Skeletal muscle tissue (tissue), 3 donors: ENCODE measurements at regions not wholly inside any gene's neighbourhood (a gene's known extent, or its start where the extent isn't known, plus 50 kb on each side); places are given as distances from the start of the nearest gene placed in this dataset.

ENCODE experiments used
- H3K27ac ChIP-seq: one replicate; pipeline ENCODE4 v1.7.0; 2013; ENCODE audit warnings: mild to moderate bottlenecking, low read depth, low read length, inconsistent platforms
- H3K27me3 ChIP-seq, 3 donors: one replicate each; pipeline ENCODE4 v1.7.0; 2013; ENCODE audit warnings: low read length in 3 of 3; ENCODE audit not compliant: control insufficient read depth in 3 of 3, insufficient read depth in 3 of 3
- H3K36me3 ChIP-seq, 3 donors: one replicate each; pipeline ENCODE4 v1.7.0; 2013; ENCODE audit warnings: low read length in 3 of 3; ENCODE audit not compliant: control insufficient read depth in 3 of 3, insufficient read depth in 3 of 3
- H3K4me1 ChIP-seq, 3 donors: one replicate each; pipeline ENCODE4 v1.7.0; 2013; ENCODE audit warnings: low read length in 3 of 3, mild to moderate bottlenecking in 3 of 3; ENCODE audit not compliant: control insufficient read depth in 3 of 3, insufficient read depth in 3 of 3
- H3K4me3 ChIP-seq, 3 donors: one replicate each; pipeline ENCODE4 v1.7.0; 2013; ENCODE audit warnings: low read length in 3 of 3
- H3K9ac ChIP-seq, 3 donors: one replicate each; pipeline ENCODE4 v1.7.0; 2013; ENCODE audit warnings: low read length in 3 of 3, mild to moderate bottlenecking in 3 of 3, moderate library complexity in 2 of 3, low read depth in 1 of 3
- H3K9me3 ChIP-seq, 3 donors: one replicate each; pipeline ENCODE4 v1.7.0; 2013; ENCODE audit warnings: low read length in 3 of 3; ENCODE audit not compliant: control insufficient read depth in 3 of 3
- donor health status: Osteomylitis.

DNA sequence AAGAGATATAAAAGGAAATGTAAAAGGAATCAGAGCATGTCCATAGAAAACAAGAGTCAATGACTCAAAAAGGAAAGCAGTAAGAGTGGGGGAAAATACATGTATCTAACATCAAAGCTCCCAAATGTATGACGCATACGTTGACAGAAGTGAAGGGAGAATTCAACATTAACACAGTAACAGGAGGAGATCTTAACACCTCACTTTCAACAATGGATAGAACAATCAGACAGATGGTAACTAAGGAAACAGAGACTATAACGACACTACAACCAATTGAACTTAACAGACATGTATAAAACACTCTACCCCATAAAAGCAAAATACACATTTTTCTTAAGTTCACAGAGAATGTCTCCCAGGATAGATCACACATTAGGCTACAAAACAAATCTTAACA lies 774.8 kb upstream of the ARGLU1 start:
- Histone ChIP-seq H3K4me1 (no peaks in the 10 kb centered on the region), H3K9me3 (no peaks in the 10 kb centered on the region), H3K9ac (no peak overlapping the region), H3K27me3 (no peaks in the 10 kb centered on the region), H3K27ac (no peak overlapping the region), H3K36me3 (no peaks in the 10 kb centered on the region), H3K4me3 (no peak overlapping the region)

DNA sequence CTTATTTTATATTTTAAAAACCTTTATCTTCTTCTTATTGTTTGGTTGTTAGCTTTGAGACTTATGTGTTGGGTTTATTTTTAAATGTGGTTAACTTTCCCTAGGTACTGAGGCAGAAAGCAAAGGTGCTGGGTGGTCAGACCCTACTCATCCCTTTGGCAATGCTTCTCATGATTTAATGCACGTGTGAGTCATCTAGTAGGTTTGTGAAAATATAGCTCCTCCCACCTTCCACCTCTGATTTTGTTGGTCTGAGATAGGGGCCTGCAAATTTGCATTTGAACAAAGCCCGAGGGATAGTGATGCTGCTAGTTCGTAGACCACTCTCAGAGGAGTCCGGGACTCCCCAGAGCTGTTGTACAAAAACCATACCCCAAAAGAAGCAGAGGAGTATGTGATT lies 771.3 kb upstream of the ARGLU1 start:
- Histone ChIP-seq H3K4me1 (no peaks in the 10 kb centered on the region), H3K4me3 (no peak overlapping the region), H3K36me3 (no peaks in the 10 kb centered on the region), H3K27me3 (no peaks in the 10 kb centered on the region), H3K9me3 (no peaks in the 10 kb centered on the region), H3K27ac (no peak overlapping the region), H3K9ac (no peak overlapping the region)

DNA sequence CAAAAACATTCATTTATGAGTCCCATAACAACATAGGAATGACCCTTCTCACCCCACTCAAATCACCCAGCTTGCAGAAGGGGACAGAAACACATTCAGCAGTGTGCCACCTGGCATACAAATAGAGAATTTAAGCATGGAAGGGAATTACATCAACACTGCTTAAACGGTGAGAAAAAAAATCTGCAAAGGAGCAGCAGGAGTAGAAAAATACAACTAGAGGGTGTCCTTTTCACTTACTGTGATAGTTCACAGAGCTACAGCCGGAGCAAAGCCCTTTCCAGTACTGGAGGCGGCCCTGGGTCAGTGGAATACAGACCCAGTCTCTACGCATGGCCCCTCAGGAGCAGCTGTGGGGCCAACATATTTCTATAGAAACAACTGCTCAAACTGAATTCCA lies 764.3 kb upstream of the ARGLU1 start:
- Histone ChIP-seq H3K27me3 (no peaks in the 10 kb centered on the region), H3K9me3 (no peaks in the 10 kb centered on the region), H3K9ac (no peak overlapping the region), H3K4me3 (no peak overlapping the region), H3K27ac (no peak overlapping the region), H3K4me1 (no peaks in the 10 kb centered on the region), H3K36me3 (no peaks in the 10 kb centered on the region)

DNA sequence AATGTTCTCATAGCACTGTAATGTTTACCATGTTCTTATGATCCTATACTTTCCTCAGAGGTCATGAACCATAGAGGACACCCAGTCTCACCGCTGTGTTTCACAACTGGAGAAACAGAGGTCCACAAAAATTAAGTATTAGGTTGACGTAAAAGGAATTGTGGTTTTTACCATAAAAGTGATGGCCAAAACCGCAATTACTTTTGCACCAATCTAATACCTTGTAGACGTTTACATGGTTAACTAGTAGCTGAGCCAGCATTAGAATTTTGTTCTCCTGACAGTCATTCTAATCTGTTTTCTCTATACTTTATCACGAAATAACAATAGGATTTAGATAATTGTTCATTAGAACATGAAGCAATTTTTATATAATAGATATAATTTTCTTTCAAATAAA lies 763.4 kb upstream of the ARGLU1 start:
- no peaks in the 10 kb centered on the region for H3K4me1 ChIP-seq
- no peaks in the 10 kb centered on the region for H3K27me3 ChIP-seq
- H3K4me3 ChIP-seq: no peak overlapping the region
- H3K36me3 ChIP-seq: no peaks in the 10 kb centered on the region
- no peak overlapping the region for H3K27ac ChIP-seq
- H3K9me3 ChIP-seq: no peaks in the 10 kb centered on the region
- H3K9ac ChIP-seq: no peak overlapping the region

DNA sequence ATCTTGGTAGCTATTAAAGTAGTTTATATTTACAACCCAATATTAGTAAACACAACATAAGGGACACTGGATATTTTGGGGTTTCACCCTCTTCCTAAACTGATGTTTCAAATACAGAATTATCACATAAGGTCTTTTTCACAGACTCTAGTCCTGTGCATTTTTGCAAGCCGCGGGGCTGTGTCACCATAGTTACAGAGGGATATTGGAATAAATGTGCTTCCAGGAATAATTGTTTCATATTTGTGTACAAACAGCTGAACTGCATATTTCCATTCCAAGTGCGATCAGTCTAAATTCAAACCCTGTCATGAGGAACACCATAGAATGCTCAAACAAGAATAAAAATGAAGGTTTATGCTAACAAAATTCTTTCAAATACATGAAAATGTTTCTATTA lies 762.5 kb upstream of the ARGLU1 start:
- no peak overlapping the region for H3K4me3 ChIP-seq
- no peaks in the 10 kb centered on the region for H3K27me3 ChIP-seq
- no peaks in the 10 kb centered on the region for H3K9me3 ChIP-seq
- no peaks in the 10 kb centered on the region for H3K4me1 ChIP-seq
- H3K9ac ChIP-seq: no peak overlapping the region
- H3K27ac ChIP-seq: no peak overlapping the region
- H3K36me3 ChIP-seq: no peaks in the 10 kb centered on the region

DNA sequence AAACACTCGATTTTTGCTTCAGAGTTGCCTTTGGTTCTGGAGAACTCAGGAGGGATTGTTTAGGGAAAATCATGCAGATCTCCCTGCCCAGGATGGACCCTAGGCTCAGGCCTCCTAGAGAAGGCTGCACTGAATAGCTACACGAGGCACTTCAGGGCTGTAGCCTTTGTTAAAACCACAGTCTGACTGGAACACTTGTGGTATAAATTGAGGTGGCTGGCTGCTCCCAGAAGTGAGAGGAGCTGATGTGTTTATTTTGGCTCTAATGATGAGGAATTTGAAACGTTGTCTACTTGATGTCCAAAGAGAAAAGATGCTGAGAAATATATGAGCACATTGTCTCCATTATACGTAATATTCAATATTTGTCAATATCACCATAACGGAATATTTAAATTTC lies 762.1 kb upstream of the ARGLU1 start:
- Histone ChIP-seq H3K9ac (no peak overlapping the region), H3K9me3 (no peaks in the 10 kb centered on the region), H3K36me3 (no peaks in the 10 kb centered on the region), H3K27ac (no peak overlapping the region), H3K4me3 (no peak overlapping the region), H3K27me3 (no peaks in the 10 kb centered on the region), H3K4me1 (no peaks in the 10 kb centered on the region)

DNA sequence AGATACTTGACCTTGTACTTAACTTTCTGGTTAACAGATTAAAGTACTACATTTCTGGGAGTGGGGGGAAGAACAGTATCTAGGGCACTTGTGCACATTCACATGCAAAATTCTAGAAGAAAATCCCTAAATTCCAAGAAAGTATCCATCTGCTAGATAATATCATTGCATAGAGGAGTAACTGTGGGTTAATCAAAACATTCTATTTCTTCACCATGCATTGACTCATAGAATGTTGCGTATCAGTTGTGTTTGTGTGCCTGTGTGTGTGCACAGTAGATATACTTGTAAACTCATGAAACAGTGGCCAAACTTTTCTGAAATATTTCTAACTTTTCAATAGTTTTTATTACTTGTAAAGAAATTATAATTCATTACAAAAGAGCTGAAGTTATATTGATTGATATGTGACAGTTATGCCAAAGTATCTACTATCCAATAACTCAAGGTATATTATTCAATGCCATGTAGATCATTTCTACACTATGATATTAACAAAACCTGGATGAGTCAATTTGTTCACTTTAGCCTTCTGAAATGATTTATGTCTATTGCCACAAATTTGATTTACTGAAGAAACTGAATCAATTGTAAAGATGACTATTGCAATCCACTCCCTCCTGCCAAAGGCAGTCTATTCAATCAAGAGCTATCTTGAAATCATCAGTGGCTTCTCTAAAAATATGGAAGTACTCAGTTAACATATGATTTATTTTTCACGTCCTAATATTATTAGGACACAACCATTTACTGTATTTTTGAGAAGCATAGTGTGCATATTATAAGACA lies 756.7 kb upstream of the ARGLU1 start:
- Histone ChIP-seq H3K27me3 (no peaks in the 10 kb centered on the region), H3K27ac (no peak overlapping the region), H3K9ac (no peak overlapping the region), H3K36me3 (no peaks in the 10 kb centered on the region), H3K4me1 (no peaks in the 10 kb centered on the region), H3K9me3 (no peaks in the 10 kb centered on the region), H3K4me3 (no peak overlapping the region)

DNA sequence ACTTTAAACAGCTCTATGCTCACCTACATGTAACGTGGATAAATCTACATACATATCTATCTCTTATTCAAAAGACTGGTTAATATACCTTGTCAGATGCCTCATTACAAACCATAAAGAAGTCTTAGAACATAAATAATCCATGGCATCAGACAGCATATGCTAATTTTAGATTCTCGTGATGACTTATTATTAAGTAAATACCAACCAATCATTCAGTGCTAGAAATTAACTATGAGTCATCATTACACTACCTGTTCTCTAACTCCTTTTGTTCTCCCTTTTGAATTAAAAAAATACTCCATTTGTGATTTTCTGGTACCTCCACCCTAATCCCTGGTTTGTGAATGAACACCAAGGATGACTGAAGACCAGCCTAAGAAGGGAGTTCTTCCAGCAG lies 754.3 kb upstream of the ARGLU1 start:
- Histone ChIP-seq H3K9me3 (no peaks in the 10 kb centered on the region), H3K36me3 (no peaks in the 10 kb centered on the region), H3K27ac (no peak overlapping the region), H3K9ac (no peak overlapping the region), H3K27me3 (no peaks in the 10 kb centered on the region), H3K4me1 (no peaks in the 10 kb centered on the region), H3K4me3 (no peak overlapping the region)

DNA sequence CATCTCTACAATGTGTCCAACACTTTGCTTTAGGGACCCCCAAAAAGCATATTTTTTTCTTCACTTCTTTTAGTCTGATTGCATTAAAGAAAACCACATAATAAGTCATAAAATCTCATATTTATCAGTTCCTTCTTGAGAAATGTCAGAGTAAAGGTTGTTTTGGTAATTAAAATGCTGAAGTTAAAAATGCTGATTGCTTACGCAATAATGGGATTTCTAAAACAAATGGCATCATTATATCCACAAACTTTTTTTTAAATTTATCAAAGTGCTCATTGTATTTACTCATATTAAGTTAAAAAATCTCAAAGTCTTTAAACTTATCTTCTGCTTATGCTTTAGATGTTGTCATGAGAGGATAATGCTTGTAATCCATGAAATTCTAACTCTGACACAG lies 737.2 kb upstream of the ARGLU1 start:
- no peaks in the 10 kb centered on the region for H3K4me1 ChIP-seq
- no peaks in the 10 kb centered on the region for H3K27me3 ChIP-seq
- H3K9me3 ChIP-seq: no peaks in the 10 kb centered on the region
- H3K9ac ChIP-seq: no peak overlapping the region
- H3K27ac ChIP-seq: no peak overlapping the region
- H3K36me3 ChIP-seq: no peaks in the 10 kb centered on the region
- H3K4me3 ChIP-seq: no peak overlapping the region

DNA sequence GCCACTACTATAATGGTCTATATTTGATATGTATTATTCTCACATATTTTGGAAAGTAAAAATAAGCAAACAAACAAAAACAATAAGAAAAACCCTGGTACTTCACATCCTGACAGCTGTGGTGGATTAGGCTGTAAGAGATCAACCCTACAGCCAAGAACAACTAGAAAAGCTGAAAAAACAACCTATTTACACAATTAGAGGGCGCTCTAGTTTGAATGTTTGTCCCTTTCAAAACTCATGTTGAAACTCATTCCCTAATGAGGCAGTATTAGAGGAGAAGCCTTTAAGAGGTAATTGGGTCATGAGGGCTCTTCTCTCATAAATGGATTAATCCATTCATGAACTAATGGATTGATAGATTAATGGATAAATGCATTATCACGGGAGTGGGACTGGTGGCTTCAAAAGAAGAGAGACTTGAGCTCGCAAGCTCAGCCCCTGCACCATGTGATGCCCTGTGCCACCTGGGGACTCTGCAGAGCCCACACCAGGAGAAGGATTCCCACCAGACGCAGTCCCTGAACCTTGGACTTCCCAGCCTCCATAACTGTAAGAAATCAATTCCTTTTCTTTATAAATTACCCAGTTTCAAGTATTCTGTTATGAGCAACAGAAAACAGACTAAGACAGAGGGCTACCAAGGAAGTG lies 733.9 kb upstream of the ARGLU1 start:
- no peaks in the 10 kb centered on the region for H3K36me3 ChIP-seq
- no peaks in the 10 kb centered on the region for H3K4me1 ChIP-seq
- H3K9me3 ChIP-seq: no peaks in the 10 kb centered on the region
- no peak overlapping the region for H3K4me3 ChIP-seq
- H3K27me3 ChIP-seq: no peaks in the 10 kb centered on the region
- no peak overlapping the region for H3K27ac ChIP-seq
- H3K9ac ChIP-seq: no peak overlapping the region
